ENCODE measurements at regions not wholly inside any gene's neighbourhood (a gene's known extent, or its start where the extent isn't known, plus 50 kb on each side); places are given as distances from the start of the nearest gene placed in this dataset.
"Not testable (repeated sequence)": the region's sequence is repeated elsewhere in the genome, so short reads cannot be mapped to it uniquely, and the experiment has no call there.

GRCh38 chr12:22124987-22125386, 79.0 kb downstream of the CMAS start:
- Histone ChIP-seq H3K4me3 (ENCODE audit: low read depth, low read length, poor library complexity, severe bottlenecking) (no peak overlapping the region), H3K9me3 (ENCODE audit: low read depth, low read length, poor library complexity, severe bottlenecking) (no peaks in the 10 kb centered on the region), H3K36me3 (ENCODE audit: insufficient read depth, low read length, poor library complexity, severe bottlenecking) (no peaks in the 10 kb centered on the region), H3K27me3 (replicated peaks; ENCODE audit: insufficient read depth, low read depth, low read length, poor library complexity) (no peaks in the 10 kb centered on the region), H3K4me1 (ENCODE audit: insufficient read depth, low read length, poor library complexity, severe bottlenecking) (no peaks in the 10 kb centered on the region), H3K27ac (ENCODE audit: low read depth, low read length, poor library complexity, severe bottlenecking) (no peak overlapping the region)
- DNase-seq (ENCODE audit: low spot score): no peak
- TF ChIP-seq EZH2 (IDR thresholded peaks at IDR 0.05; ENCODE audit: borderline replicate concordance, low read depth, low read length, poor library complexity, severe bottlenecking) (no peak), CTCF (conservative IDR thresholded peaks at IDR 0.05; ENCODE audit: low read depth, low read length) (no peak)
- intact Hi-C loops (cut with micrococcal nuclease; ENCODE audit: unreplicated experiment): no loop called here
- BruUV-seq (replicated peaks): no TSS peak
- POLR2A ChIA-PET (ENCODE audit: low non-redundant PET): no interaction called here
- CTCF ChIA-PET: no interaction called here

GRCh38 chr12:22126101-22126500, 80.1 kb downstream of the CMAS start:
- BruUV-seq (replicated peaks); H3K9me3 ChIP-seq (ENCODE audit: low read depth, low read length, poor library complexity, severe bottlenecking); DNase-seq (ENCODE audit: low spot score); H3K27ac ChIP-seq (ENCODE audit: low read depth, low read length, poor library complexity, severe bottlenecking); CTCF ChIA-PET; H3K36me3 ChIP-seq (ENCODE audit: insufficient read depth, low read length, poor library complexity, severe bottlenecking); POLR2A ChIA-PET (ENCODE audit: low non-redundant PET); H3K4me3 ChIP-seq (ENCODE audit: low read depth, low read length, poor library complexity, severe bottlenecking); H3K27me3 ChIP-seq (replicated peaks; ENCODE audit: insufficient read depth, low read depth, low read length, poor library complexity); H3K4me1 ChIP-seq (ENCODE audit: insufficient read depth, low read length, poor library complexity, severe bottlenecking); intact Hi-C loops (cut with micrococcal nuclease; ENCODE audit: unreplicated experiment): not testable (repeated sequence)

GRCh38 chr12:22126758-22127157, 80.7 kb downstream of the CMAS start:
- POLR2A ChIA-PET (ENCODE audit: low non-redundant PET): no interaction called here
- intact Hi-C loops (cut with micrococcal nuclease; ENCODE audit: unreplicated experiment): no loop called here
- no peaks in the 10 kb centered on the region for H3K4me1 ChIP-seq (ENCODE audit: insufficient read depth, low read length, poor library complexity, severe bottlenecking)
- no TSS peak for BruUV-seq (replicated peaks)
- H3K4me3 ChIP-seq (ENCODE audit: low read depth, low read length, poor library complexity, severe bottlenecking): no peak overlapping the region
- H3K27me3 ChIP-seq (replicated peaks; ENCODE audit: insufficient read depth, low read depth, low read length, poor library complexity): no peaks in the 10 kb centered on the region
- no peak for DNase-seq (ENCODE audit: low spot score)
- no peaks in the 10 kb centered on the region for H3K36me3 ChIP-seq (ENCODE audit: insufficient read depth, low read length, poor library complexity, severe bottlenecking)
- TF ChIP-seq EZH2 (IDR thresholded peaks at IDR 0.05; ENCODE audit: borderline replicate concordance, low read depth, low read length, poor library complexity, severe bottlenecking) (no peak), CTCF (conservative IDR thresholded peaks at IDR 0.05; ENCODE audit: low read depth, low read length) (no peak)
- H3K9me3 ChIP-seq (ENCODE audit: low read depth, low read length, poor library complexity, severe bottlenecking): no peaks in the 10 kb centered on the region
- CTCF ChIA-PET: no interaction called here
- no peak overlapping the region for H3K27ac ChIP-seq (ENCODE audit: low read depth, low read length, poor library complexity, severe bottlenecking)

- no peak for DNase-seq (ENCODE audit: low spot score)
- intact Hi-C loops (cut with micrococcal nuclease; ENCODE audit: unreplicated experiment): no loop called here
- Histone ChIP-seq H3K27ac (ENCODE audit: low read depth, low read length, poor library complexity, severe bottlenecking) (no peak overlapping the region), H3K36me3 (ENCODE audit: insufficient read depth, low read length, poor library complexity, severe bottlenecking) (no peaks in the 10 kb centered on the region), H3K9me3 (ENCODE audit: low read depth, low read length, poor library complexity, severe bottlenecking) (no peaks in the 10 kb centered on the region), H3K4me1 (ENCODE audit: insufficient read depth, low read length, poor library complexity, severe bottlenecking) (no peaks in the 10 kb centered on the region), H3K27me3 (replicated peaks; ENCODE audit: insufficient read depth, low read depth, low read length, poor library complexity) (no peaks in the 10 kb centered on the region), H3K4me3 (ENCODE audit: low read depth, low read length, poor library complexity, severe bottlenecking) (no peak overlapping the region)
- no TSS peak for BruUV-seq (replicated peaks)
- ChIA-PET CTCF (no interaction called here), POLR2A (ENCODE audit: low non-redundant PET) (no interaction called here)
- no peak for TF ChIP-seq EZH2 (IDR thresholded peaks at IDR 0.05; ENCODE audit: borderline replicate concordance, low read depth, low read length, poor library complexity, severe bottlenecking)
- TF ChIP-seq CTCF (conservative IDR thresholded peaks at IDR 0.05; ENCODE audit: low read depth, low read length): no peak
Observed at GRCh38 chr12:22130671-22131070, 84.7 kb downstream of the CMAS start.

- DNase-seq (ENCODE audit: low spot score); H3K4me1 ChIP-seq (ENCODE audit: insufficient read depth, low read length, poor library complexity, severe bottlenecking); intact Hi-C loops (cut with micrococcal nuclease; ENCODE audit: unreplicated experiment); H3K36me3 ChIP-seq (ENCODE audit: insufficient read depth, low read length, poor library complexity, severe bottlenecking); H3K27me3 ChIP-seq (replicated peaks; ENCODE audit: insufficient read depth, low read depth, low read length, poor library complexity); H3K27ac ChIP-seq (ENCODE audit: low read depth, low read length, poor library complexity, severe bottlenecking); BruUV-seq (replicated peaks); H3K4me3 ChIP-seq (ENCODE audit: low read depth, low read length, poor library complexity, severe bottlenecking); CTCF ChIA-PET; POLR2A ChIA-PET (ENCODE audit: low non-redundant PET); H3K9me3 ChIP-seq (ENCODE audit: low read depth, low read length, poor library complexity, severe bottlenecking): not testable (repeated sequence)
Observed at GRCh38 chr12:22136604-22137117, 90.6 kb downstream of the CMAS start.
